Stomach (tissue), 8 donors: ENCODE measurements at regions not wholly inside any gene's neighbourhood (a gene's known extent, or its start where the extent isn't known, plus 50 kb on each side); places are given as distances from the start of the nearest gene placed in this dataset.

ENCODE experiments used
- DNase-seq, 2 donors: peaks; one replicate each; pipeline versions ENCODE4 v3.0.0 to v3.0.0-alpha.2; 2013 to 2019
- H3K27ac ChIP-seq, 5 donors: fragments of 200-600 bp in 4 of 5; sonication (generic) in 4 of 5; one replicate each; pipeline ENCODE4 v1.5.1; 2013 to 2019; ENCODE audit warnings: mild to moderate bottlenecking in 1 of 5, moderate library complexity in 1 of 5
- H3K27me3 ChIP-seq, 3 donors: fragments of 200-600 bp; sonication (generic); one replicate each; pipeline ENCODE4 v1.5.1; 2017 to 2019; ENCODE audit warnings: mixed run types in 1 of 3
- H3K36me3 ChIP-seq, 4 donors: fragments of 200-600 bp; sonication (generic); 1 replicate in 3 of 4; 2 replicates in 1 of 4; pipeline ENCODE4 v1.5.1; 2016 to 2019
- H3K4me1 ChIP-seq, 4 donors: fragments of 200-600 bp; sonication (generic); one replicate each; pipeline ENCODE4 v1.5.1; 2016 to 2019
- H3K4me3 ChIP-seq, 4 donors: fragments of 200-600 bp; sonication (generic) in 3 of 4; one replicate each; pipeline ENCODE4 v1.5.1; 2016 to 2019; ENCODE audit warnings: mild to moderate bottlenecking in 1 of 4
- H3K9me3 ChIP-seq, 4 donors: fragments of 200-600 bp; sonication (generic); one replicate each; pipeline ENCODE4 v1.5.1; 2016 to 2019
- CTCF ChIP-seq, 7 experiments: fragments of 450-650 bp in 4 of 7; fragments of 200-600 bp in 3 of 7; sonication (generic) in 3 of 7; IDR thresholded peaks; one replicate each; pipeline ENCODE4 v1.5.1; 2016 to 2019; ENCODE audit warnings: antibody characterized with exemption in 7 of 7, control low read depth in 2 of 7, mild to moderate bottlenecking in 1 of 7
- EP300 ChIP-seq: sonication (generic); formaldehyde crosslinking; IDR thresholded peaks from one replicate; pipeline ENCODE4 v1.6.1; 2017; ENCODE audit warnings: antibody characterized with exemption
- POLR2A ChIP-seq, 4 donors: fragments of 450-650 bp; IDR thresholded peaks; one replicate each; pipeline ENCODE4 v1.6.1; 2016; ENCODE audit warnings: antibody characterized with exemption in 4 of 4, control low read depth in 2 of 4, mild to moderate bottlenecking in 1 of 4, moderate library complexity in 1 of 4
- POLR2AphosphoS5 ChIP-seq, 3 donors: sonication (generic); formaldehyde crosslinking; IDR thresholded peaks; one replicate each; pipeline ENCODE4 v1.6.1; 2016; ENCODE audit warnings: antibody characterized with exemption in 3 of 3
- WGBS, 5 donors: extraction: QIAGEN DNeasy Blood & Tissue Kit in 3 of 5; methylation state at CpG; one replicate each; pipeline versions ENCODE4 v1.1.5 to v1.1.7; 2013 to 2018; 5-methylcytosine and 5-hydroxymethylcytosine counted together
- intact Hi-C: fragments of 100-400 bp; cut with DNase I; formaldehyde crosslinking; loops from one replicate; pipeline ENCODE4 v1.15.1; 2023; ENCODE audit warnings: low total_unique reads
- donor health status: healthy with polysubstance abuse.
- donor health status: Bipolar disorder and iron deficiency.
- donor health status: healthy.

DNA sequence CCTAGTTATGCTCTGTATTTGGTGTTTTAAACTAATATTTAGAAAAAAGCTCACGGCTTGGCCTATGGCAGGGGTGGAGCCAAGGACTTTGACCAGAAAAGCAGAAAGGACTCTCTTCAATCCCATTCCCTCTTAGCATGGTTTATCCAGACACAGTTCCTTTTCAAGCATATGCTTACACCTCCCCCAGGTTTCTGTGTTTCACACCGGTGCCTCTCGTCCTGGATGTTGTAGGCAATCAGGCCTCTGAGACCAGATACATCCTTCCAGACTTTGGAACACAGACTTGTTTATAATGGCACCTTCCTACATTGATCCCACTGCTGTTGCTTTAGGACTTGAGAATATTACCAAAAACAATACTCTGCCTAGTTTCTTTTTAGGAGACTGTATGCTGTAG lies 440.5 kb upstream of the ARPP21 start:
- 76 to 89% (median 80%) methylated on average over 3 of the region's 3 CpGs for WGBS, 5 donors
- H3K27me3 ChIP-seq = no peaks in the 10 kb centered on the region

DNA sequence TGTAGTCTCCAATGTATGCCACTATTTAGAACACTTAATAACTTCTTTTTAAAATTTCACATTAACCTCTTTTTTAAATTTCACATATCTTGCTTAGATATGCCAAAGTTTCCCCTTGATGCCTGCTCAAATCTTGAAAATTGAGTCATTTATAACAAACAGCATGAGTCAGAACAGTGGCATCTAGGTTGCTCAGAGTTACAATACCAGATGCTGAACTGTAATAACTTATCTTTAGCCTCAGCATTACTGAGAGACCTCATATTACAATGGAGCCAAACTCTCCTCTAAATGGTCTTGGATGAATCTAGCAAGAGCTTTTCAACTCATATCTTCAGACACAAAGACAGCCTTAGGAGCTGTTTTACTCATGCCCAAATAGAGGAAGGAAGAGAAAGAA lies 439.3 kb upstream of the ARPP21 start:
- no peak overlapping the region for H3K27ac ChIP-seq
- H3K9me3 ChIP-seq = no peaks in the 10 kb centered on the region
- no peak overlapping the region for H3K4me3 ChIP-seq
- H3K27me3 ChIP-seq = no peaks in the 10 kb centered on the region
- no peaks in the 10 kb centered on the region for H3K4me1 ChIP-seq
- TF ChIP-seq POLR2A (IDR thresholded peaks at IDR 0.05) (no peak), CTCF (IDR thresholded peaks at IDR 0.05) (no peak), EP300 (no peak), POLR2AphosphoS5 (IDR thresholded peaks at IDR 0.05) (no peak)
- no peak for DNase-seq
- intact Hi-C loops = no loop called here
- H3K36me3 ChIP-seq = no peaks in the 10 kb centered on the region

More for the DNA sequence above, 440.5 kb upstream of the ARPP21 start:
- intact Hi-C loops = no loop called here
- Histone ChIP-seq H3K9me3 (no peaks in the 10 kb centered on the region), H3K36me3 (no peaks in the 10 kb centered on the region), H3K4me3 (no peak overlapping the region), H3K27ac (no peak overlapping the region), H3K4me1 (no peaks in the 10 kb centered on the region)
- no peak for TF ChIP-seq EP300
- no peak for TF ChIP-seq CTCF (IDR thresholded peaks at IDR 0.05)
- no peak for DNase-seq

DNA sequence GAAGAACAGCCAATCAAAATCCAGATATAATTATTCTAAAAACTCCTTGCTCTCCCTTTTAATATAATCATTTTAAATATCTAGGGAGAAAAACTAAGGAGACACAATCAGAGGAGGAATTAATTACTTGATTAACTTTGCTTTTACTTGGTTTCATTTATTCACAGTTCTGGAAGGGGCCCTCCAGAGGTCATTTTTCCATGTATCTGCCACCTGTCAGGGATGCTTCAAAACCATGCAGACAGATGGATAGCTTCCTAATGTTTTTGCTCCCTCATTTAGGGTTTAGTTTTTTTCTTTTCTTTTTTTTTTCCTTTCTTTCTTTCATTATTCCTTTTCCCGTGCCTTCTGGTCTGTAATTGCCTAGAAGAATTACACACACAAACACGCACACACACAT lies 438.1 kb upstream of the ARPP21 start:
- no peak overlapping the region for H3K4me3 ChIP-seq
- intact Hi-C loops = no loop called here
- TF ChIP-seq POLR2A (IDR thresholded peaks at IDR 0.05) = no peak
- TF ChIP-seq EP300 = no peak
- TF ChIP-seq POLR2AphosphoS5 (IDR thresholded peaks at IDR 0.05) = no peak
- TF ChIP-seq CTCF (IDR thresholded peaks at IDR 0.05) = no peak
- 57 to 91% (median 89%) methylated on average over 2 of the region's 2 CpGs for WGBS, 5 donors
- no peak for DNase-seq
- H3K27me3 ChIP-seq = no peaks in the 10 kb centered on the region
- no peaks in the 10 kb centered on the region for H3K9me3 ChIP-seq
- H3K27ac ChIP-seq = no peak overlapping the region
- no peaks in the 10 kb centered on the region for H3K36me3 ChIP-seq
- H3K4me1 ChIP-seq = no peaks in the 10 kb centered on the region

GRCh38 chr3:35215525-35216500 lies 423.5 kb upstream of the ARPP21 start:
- 87 to 91% (median 90%) methylated on average over 28 to 31 of the region's 31 CpGs for WGBS, 5 donors
- Histone ChIP-seq H3K4me1 (no peaks in the 10 kb centered on the region), H3K27me3 (no peaks in the 10 kb centered on the region), H3K9me3 (peaks cover 0 to 13% (median 1%) of the 10 kb centered on the region in 4 donors), H3K36me3 (no peaks in the 10 kb centered on the region), H3K27ac (no peak overlapping the region), H3K4me3 (no peak overlapping the region)
- no peak for DNase-seq
- intact Hi-C loops = no loop called here
- TF ChIP-seq POLR2AphosphoS5 (IDR thresholded peaks at IDR 0.05) (no peak), EP300 (no peak), CTCF (IDR thresholded peaks at IDR 0.05) (no peak), POLR2A (IDR thresholded peaks at IDR 0.05) (no peak)
